ENCODE measurements at regions not wholly inside any gene's neighbourhood (a gene's known extent, or its start where the extent isn't known, plus 50 kb on each side); places are given as distances from the start of the nearest gene placed in this dataset.

DNA sequence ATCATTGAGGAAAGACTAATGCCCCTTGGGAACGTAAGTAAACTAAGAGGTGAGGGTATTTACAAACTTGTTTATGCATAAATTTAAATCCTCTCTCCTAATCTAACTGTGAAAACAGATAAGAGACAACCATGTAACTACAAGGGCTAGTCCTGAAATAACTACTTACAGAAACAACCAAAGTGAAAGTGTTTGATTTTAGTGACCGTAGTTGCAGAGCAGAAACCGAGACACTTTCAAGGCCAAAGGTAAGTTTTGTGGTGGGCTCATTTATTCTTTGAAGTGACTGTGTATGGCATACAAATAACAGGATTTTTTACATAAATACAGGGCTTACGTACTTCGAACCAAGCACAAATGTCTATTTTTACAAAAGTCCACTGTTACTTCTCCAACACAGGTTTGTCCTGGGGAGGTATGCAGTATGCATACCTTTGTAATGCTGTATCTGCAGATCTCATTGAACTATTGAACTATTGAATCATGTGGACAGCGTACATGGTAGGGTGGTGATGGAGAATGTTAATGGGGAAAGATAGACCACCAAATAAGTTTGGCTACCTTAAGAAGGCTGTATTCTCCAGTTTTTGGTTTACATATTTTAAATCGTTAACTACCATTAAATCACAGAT, 99.6 kb upstream of the RBMS3 start:
- POLR2A ChIA-PET: no interaction called here
- CTCF ChIA-PET: no interaction called here
- TF ChIP-seq MTA3 (IDR thresholded peaks at IDR 0.05; ENCODE audit: borderline replicate concordance, low read length) (no peak), RUNX3 (IDR thresholded peaks at IDR 0.05; ENCODE audit: low read length) (peak; percentile 24; the same call in 1 of the 2 replicates)
- FAIRE-seq: peak; percentile 65
- Histone ChIP-seq H3K27ac (ENCODE audit: control insufficient read depth, insufficient read depth) (no peak overlapping the region), H3K27me3 (replicated peaks in 1 of 2; ENCODE audit: control insufficient read depth in 2 of 2, insufficient read depth in 2 of 2, low read length in 1 of 2) (no peaks in the 10 kb centered on the region), H3K36me3 (ENCODE audit: control insufficient read depth in 2 of 2, insufficient read depth in 2 of 2, low read length in 1 of 2) (no peaks in the 10 kb centered on the region), H3K4me2 (ENCODE audit: control insufficient read depth, insufficient read depth) (peak overlapping the region; percentile 26; the same call in 1 of the 2 replicates), H4K20me1 (ENCODE audit: control insufficient read depth, insufficient read depth) (no peaks in the 10 kb centered on the region), H3K4me1 (ENCODE audit: control insufficient read depth, insufficient read depth, low read length) (no peaks in the 10 kb centered on the region), H3K9ac (ENCODE audit: control insufficient read depth, insufficient read depth, low read length) (no peak overlapping the region), H3K4me3 (no peak overlapping the region), H3K79me2 (ENCODE audit: control insufficient read depth, insufficient read depth, low read length) (no peaks in the 10 kb centered on the region), H3K9me3 (replicated peaks; ENCODE audit: control insufficient read depth, insufficient read depth, low read length) (no peaks in the 10 kb centered on the region), H2AFZ (ENCODE audit: control insufficient read depth, low read depth, low read length) (no peak overlapping the region)
- 25% methylated on average over 7 of the region's 7 CpGs for WGBS (ENCODE audit: insufficient coverage, insufficient replicate concordance, low lambda C conversion rate, missing lambda C conversion rate)
- peak; percentile 77 for ATAC-seq
- in situ Hi-C loops (cut with MboI): no loop called here
- SMC1A ChIA-PET (ENCODE audit: uncharacterized antibody, unreplicated experiment): no interaction called here
- intact Hi-C loops (cut with micrococcal nuclease; ENCODE audit: unreplicated experiment): no loop called here
- peak; percentile 19 for DNase-seq (ENCODE audit: low read depth, low spot score)
- RAD21 ChIA-PET (ENCODE audit: unreplicated experiment): no interaction called here
- BruUV-seq (replicated peaks): no TSS peak

DNA sequence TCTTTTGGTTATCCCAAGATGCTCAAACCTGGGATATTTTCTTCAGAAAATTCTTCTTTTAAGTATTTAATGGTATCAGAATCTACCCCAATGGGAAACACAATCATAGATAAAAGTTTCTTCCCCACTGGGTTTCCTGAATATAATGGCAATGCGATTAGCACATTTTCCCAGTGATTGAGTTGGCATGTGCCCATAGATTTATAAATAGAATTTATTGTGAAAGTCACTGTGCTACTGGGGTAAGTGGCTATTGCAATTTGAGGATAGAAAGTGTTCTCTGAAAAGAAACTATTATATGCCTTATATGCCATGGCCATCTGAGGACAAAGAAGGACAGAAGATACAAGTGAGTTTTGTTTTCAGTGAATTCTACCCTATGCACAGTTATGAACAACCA, 99.0 kb upstream of the RBMS3 start:
- Histone ChIP-seq H3K27ac (ENCODE audit: control insufficient read depth, insufficient read depth) (no peak overlapping the region), H3K36me3 (ENCODE audit: control insufficient read depth in 2 of 2, insufficient read depth in 2 of 2, low read length in 1 of 2) (no peaks in the 10 kb centered on the region), H3K9me3 (replicated peaks; ENCODE audit: control insufficient read depth, insufficient read depth, low read length) (no peaks in the 10 kb centered on the region), H3K4me1 (ENCODE audit: control insufficient read depth, insufficient read depth, low read length) (no peaks in the 10 kb centered on the region), H4K20me1 (ENCODE audit: control insufficient read depth, insufficient read depth) (no peaks in the 10 kb centered on the region), H3K4me3 (no peak overlapping the region), H2AFZ (ENCODE audit: control insufficient read depth, low read depth, low read length) (no peak overlapping the region), H3K27me3 (replicated peaks in 1 of 2; ENCODE audit: control insufficient read depth in 2 of 2, insufficient read depth in 2 of 2, low read length in 1 of 2) (no peaks in the 10 kb centered on the region), H3K4me2 (ENCODE audit: control insufficient read depth, insufficient read depth) (no peak overlapping the region), H3K79me2 (ENCODE audit: control insufficient read depth, insufficient read depth, low read length) (no peaks in the 10 kb centered on the region), H3K9ac (ENCODE audit: control insufficient read depth, insufficient read depth, low read length) (no peak overlapping the region)
- BruUV-seq (replicated peaks): no TSS peak
- ChIA-PET RAD21 (ENCODE audit: unreplicated experiment) (no interaction called here), SMC1A (ENCODE audit: uncharacterized antibody, unreplicated experiment) (no interaction called here), CTCF (no interaction called here), POLR2A (no interaction called here)
- ATAC-seq: no peak
- in situ Hi-C loops (cut with MboI) (no loop called here), intact Hi-C loops (cut with micrococcal nuclease; ENCODE audit: unreplicated experiment) (no loop called here)
- 0% methylated on average over 1 of the region's 1 CpG for WGBS (ENCODE audit: insufficient coverage, insufficient replicate concordance, low lambda C conversion rate, missing lambda C conversion rate)
- DNase-seq (ENCODE audit: low read depth, low spot score): no peak
- FAIRE-seq: no peak
- TF ChIP-seq, protein P1, sequence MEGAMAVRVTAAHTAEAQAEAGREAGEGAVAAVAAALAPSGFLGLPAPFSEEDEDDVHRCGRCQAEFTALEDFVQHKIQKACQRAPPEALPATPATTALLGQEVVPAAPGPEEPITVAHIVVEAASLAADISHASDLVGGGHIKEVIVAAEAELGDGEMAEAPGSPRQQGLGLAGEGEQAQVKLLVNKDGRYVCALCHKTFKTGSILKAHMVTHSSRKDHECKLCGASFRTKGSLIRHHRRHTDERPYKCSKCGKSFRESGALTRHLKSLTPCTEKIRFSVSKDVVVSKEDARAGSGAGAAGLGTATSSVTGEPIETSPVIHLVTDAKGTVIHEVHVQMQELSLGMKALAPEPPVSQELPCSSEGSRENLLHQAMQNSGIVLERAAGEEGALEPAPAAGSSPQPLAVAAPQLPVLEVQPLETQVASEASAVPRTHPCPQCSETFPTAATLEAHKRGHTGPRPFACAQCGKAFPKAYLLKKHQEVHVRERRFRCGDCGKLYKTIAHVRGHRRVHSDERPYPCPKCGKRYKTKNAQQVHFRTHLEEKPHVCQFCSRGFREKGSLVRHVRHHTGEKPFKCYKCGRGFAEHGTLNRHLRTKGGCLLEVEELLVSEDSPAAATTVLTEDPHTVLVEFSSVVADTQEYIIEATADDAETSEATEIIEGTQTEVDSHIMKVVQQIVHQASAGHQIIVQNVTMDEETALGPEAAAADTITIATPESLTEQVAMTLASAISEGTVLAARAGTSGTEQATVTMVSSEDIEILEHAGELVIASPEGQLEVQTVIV (IDR thresholded peaks at IDR 0.05; ENCODE audit: borderline replicate concordance, partially characterized antibody): no peak
- TF ChIP-seq, protein P2, sequence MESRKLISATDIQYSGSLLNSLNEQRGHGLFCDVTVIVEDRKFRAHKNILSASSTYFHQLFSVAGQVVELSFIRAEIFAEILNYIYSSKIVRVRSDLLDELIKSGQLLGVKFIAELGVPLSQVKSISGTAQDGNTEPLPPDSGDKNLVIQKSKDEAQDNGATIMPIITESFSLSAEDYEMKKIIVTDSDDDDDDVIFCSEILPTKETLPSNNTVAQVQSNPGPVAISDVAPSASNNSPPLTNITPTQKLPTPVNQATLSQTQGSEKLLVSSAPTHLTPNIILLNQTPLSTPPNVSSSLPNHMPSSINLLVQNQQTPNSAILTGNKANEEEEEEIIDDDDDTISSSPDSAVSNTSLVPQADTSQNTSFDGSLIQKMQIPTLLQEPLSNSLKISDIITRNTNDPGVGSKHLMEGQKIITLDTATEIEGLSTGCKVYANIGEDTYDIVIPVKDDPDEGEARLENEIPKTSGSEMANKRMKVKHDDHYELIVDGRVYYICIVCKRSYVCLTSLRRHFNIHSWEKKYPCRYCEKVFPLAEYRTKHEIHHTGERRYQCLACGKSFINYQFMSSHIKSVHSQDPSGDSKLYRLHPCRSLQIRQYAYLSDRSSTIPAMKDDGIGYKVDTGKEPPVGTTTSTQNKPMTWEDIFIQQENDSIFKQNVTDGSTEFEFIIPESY (IDR thresholded peaks at IDR 0.05): no peak
- TF ChIP-seq RAD51 (IDR thresholded peaks at IDR 0.05): no peak
- TF ChIP-seq, protein P3, sequence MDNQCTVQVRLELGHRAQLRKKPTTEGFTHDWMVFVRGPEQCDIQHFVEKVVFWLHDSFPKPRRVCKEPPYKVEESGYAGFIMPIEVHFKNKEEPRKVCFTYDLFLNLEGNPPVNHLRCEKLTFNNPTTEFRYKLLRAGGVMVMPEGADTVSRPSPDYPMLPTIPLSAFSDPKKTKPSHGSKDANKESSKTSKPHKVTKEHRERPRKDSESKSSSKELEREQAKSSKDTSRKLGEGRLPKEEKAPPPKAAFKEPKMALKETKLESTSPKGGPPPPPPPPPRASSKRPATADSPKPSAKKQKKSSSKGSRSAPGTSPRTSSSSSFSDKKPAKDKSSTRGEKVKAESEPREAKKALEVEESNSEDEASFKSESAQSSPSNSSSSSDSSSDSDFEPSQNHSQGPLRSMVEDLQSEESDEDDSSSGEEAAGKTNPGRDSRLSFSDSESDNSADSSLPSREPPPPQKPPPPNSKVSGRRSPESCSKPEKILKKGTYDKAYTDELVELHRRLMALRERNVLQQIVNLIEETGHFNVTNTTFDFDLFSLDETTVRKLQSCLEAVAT (IDR thresholded peaks at IDR 0.05): no peak
- no peak for TF ChIP-seq CEBPB (IDR thresholded peaks at IDR 0.05; ENCODE audit: borderline replicate concordance in 1 of 2, low read depth in 2 of 2, low read length in 2 of 2)

All from GM12878 (cell line).